Common myeloid progenitor, CD34-positive (primary cell): ENCODE measurements at regions not wholly inside any gene's neighbourhood (a gene's known extent, or its start where the extent isn't known, plus 50 kb on each side); places are given as distances from the start of the nearest gene placed in this dataset.

ENCODE experiments used
- CTCF ChIA-PET: fragments of 350-600 bp; sonication (Branson Sonifier 250); formaldehyde crosslinking; loops from one replicate; lab custom pipeline; 2021; ENCODE audit warnings: antibody characterized with exemption; lab: Charles Lee
- POLR2A ChIA-PET: fragments of 350-600 bp; sonication (Branson Sonifier 250); formaldehyde crosslinking; loops from one replicate; lab custom pipeline; 2021; ENCODE audit warnings: antibody characterized with exemption; lab: Charles Lee
- DNase-seq, 3 donors: peaks; one replicate each; pipeline versions ENCODE4 v3.0.0 to v3.0.0-alpha.2; 2013
- H3K27ac ChIP-seq, 2 experiments: 1 replicate in 1 of 2; 2 replicates in 1 of 2; pipeline ENCODE4 v1.7.0; 2013; ENCODE audit warnings: inconsistent platforms in 2 of 2, low read length in 2 of 2, mild to moderate bottlenecking in 2 of 2, low read depth in 1 of 2, moderate library complexity in 1 of 2; ENCODE audit not compliant: severe bottlenecking in 2 of 2, insufficient read depth in 1 of 2, poor library complexity in 1 of 2
- H3K27me3 ChIP-seq, 5 experiments: replicated peaks in 2 of 5; 1 replicate in 3 of 5; 2 replicates in 2 of 5; pipeline versions ENCODE4 v1.6.1 to v1.7.0; 2013; ENCODE audit warnings: low read length in 4 of 5, mild to moderate bottlenecking in 2 of 5, moderate library complexity in 2 of 5, inconsistent platforms in 1 of 5; ENCODE audit not compliant: insufficient read depth in 5 of 5, control insufficient read depth in 4 of 5
- H3K36me3 ChIP-seq, 4 experiments: 1 replicate in 2 of 4; 2 replicates in 2 of 4; pipeline versions ENCODE4 v1.6.1 to v1.7.0; 2013; ENCODE audit warnings: low read length in 3 of 4, control low read depth in 1 of 4, mild to moderate bottlenecking in 1 of 4; ENCODE audit not compliant: control insufficient read depth in 4 of 4, insufficient read depth in 4 of 4
- H3K4me1 ChIP-seq, 4 experiments: 1 replicate in 3 of 4; 2 replicates in 1 of 4; pipeline versions ENCODE4 v1.6.1 to v1.7.1; 2013; ENCODE audit warnings: low read length in 3 of 4, mild to moderate bottlenecking in 3 of 4, control low read depth in 1 of 4, inconsistent platforms in 1 of 4, moderate library complexity in 1 of 4; ENCODE audit not compliant: control insufficient read depth in 4 of 4, insufficient read depth in 4 of 4; ENCODE audit errors: control extremely low read depth in 1 of 4
- H3K4me3 ChIP-seq, 7 experiments: 1 replicate in 4 of 7; 2 replicates in 3 of 7; pipeline versions ENCODE4 v1.5.1 to v1.7.0; 2013; ENCODE audit warnings: mild to moderate bottlenecking in 7 of 7, low read length in 6 of 7, moderate library complexity in 6 of 7, inconsistent platforms in 2 of 7, low read depth in 2 of 7, control low read depth in 1 of 7; ENCODE audit not compliant: insufficient read depth in 4 of 7, control insufficient read depth in 1 of 7; ENCODE audit errors: extremely low read depth in 1 of 7
- H3K9me3 ChIP-seq, 5 experiments: 1 replicate in 4 of 5; 2 replicates in 1 of 5; pipeline versions ENCODE4 v1.6.1 to v1.7.1; 2013; ENCODE audit warnings: low read length in 4 of 5, mild to moderate bottlenecking in 2 of 5, inconsistent platforms in 1 of 5, low read depth in 1 of 5, moderate library complexity in 1 of 5; ENCODE audit not compliant: control insufficient read depth in 4 of 5, insufficient read depth in 2 of 5; ENCODE audit errors: control extremely low read depth in 1 of 5
- WGBS: methylation state at CpG from one replicate; pipeline ENCODE4 v1.1.5; 2013; ENCODE audit not compliant: insufficient coverage; 5-methylcytosine and 5-hydroxymethylcytosine counted together

DNA sequence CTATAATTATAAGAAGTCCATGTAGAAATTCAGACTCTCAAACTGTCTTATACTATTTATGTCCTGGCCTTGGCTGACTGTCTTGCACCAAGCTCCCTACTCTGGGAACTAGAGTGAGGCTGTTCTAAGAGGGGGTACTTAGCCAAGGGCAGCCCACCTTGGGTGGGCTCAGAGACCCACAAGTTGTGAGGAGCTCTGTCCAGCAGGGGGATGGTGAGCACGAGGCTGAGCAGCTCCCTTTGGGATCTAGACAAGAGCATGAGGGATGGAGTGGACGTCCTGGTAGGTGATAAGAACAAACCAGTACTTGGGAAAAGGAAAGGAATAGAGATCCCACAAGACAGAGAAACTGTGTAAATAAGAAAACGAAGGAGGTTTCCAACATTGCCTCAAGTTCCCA, 127.1 kb upstream of the SLC44A3 start:
- H3K4me3 ChIP-seq, result no peak overlapping the region
- peaks cover 0 to 19% (median 9%) of the 10 kb centered on the region in 5 experiments for H3K27me3 ChIP-seq
- peaks cover 3 to 11% (median 6%) of the 10 kb centered on the region in 5 experiments for H3K9me3 ChIP-seq
- 93% methylated on average over 3 of the region's 3 CpGs for WGBS
- no peak for DNase-seq
- no peak overlapping the region for H3K27ac ChIP-seq
- ChIA-PET CTCF (interaction anchor here (2.0 kb wide), 1 partner anchor 9 kb away, joined by 5 read pairs; no protein-coding TSS in a partner anchor), POLR2A (no interaction called here)
- H3K36me3 ChIP-seq, result no peaks in the 10 kb centered on the region
- H3K4me1 ChIP-seq, result peaks cover 0 to 9% (median 0%) of the 10 kb centered on the region in 4 experiments

DNA sequence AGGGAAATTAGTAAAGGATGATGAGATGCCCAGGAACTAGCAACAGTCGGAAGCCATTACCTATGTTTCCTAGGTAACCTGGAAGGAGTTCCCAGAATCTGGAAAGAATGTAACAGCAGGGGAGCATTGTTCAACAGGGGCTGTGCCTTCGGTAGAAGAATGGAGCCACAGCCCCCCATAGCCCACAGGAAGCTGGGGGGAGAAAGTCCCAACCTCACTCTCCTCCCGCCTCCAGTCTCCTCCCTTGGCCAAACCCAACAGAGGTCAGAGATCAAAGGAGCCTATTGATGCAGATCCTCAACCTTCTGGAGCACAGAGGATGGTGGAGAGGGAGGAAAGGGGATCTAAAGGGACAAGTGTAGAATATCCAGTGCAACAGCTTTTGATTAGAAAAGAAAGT, 131.5 kb upstream of the SLC44A3 start:
- 100% methylated on average over 1 of the region's 3 CpGs for WGBS
- POLR2A ChIA-PET, result no interaction called here
- Histone ChIP-seq H3K36me3 (no peaks in the 10 kb centered on the region), H3K9me3 (peaks cover 3 to 14% (median 6%) of the 10 kb centered on the region in 5 experiments), H3K27me3 (peaks cover 0 to 14% (median 5%) of the 10 kb centered on the region in 5 experiments), H3K4me1 (no peaks in the 10 kb centered on the region), H3K27ac (no peak overlapping the region), H3K4me3 (no peak overlapping the region)
- CTCF ChIA-PET, result interaction anchor here (1.0 kb wide), 1 partner anchor 96 kb away, joined by 3 read pairs; no protein-coding TSS in a partner anchor
- no peak for DNase-seq

DNA sequence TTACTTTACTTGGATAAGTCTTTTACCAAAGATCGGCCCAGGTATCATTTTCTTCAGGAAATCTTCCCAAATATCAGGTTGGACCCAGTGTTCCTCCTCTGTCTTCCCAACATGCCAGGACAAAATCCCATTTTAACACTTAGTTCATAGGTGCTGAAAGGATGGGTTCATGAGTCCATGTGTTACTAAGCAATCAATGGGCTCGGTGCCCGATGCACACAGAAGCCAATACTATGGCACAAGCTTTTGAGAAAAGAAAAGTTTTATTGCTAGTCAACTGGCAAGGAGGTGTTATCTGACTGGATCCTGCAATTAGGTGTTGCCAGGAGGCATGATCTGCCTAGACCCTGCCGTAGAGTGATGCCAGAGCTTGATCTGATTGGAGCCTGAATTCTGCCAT, 133.3 kb upstream of the SLC44A3 start:
- CTCF ChIA-PET, result no interaction called here
- Histone ChIP-seq H3K4me3 (no peak overlapping the region), H3K27me3 (peaks cover 0 to 12% (median 5%) of the 10 kb centered on the region in 5 experiments), H3K36me3 (no peaks in the 10 kb centered on the region), H3K4me1 (no peaks in the 10 kb centered on the region), H3K9me3 (peaks cover 3 to 12% (median 6%) of the 10 kb centered on the region in 5 experiments), H3K27ac (no peak overlapping the region)
- POLR2A ChIA-PET, result no interaction called here
- WGBS, result 100% methylated on average over 4 of the region's 4 CpGs
- DNase-seq, result no peak

DNA sequence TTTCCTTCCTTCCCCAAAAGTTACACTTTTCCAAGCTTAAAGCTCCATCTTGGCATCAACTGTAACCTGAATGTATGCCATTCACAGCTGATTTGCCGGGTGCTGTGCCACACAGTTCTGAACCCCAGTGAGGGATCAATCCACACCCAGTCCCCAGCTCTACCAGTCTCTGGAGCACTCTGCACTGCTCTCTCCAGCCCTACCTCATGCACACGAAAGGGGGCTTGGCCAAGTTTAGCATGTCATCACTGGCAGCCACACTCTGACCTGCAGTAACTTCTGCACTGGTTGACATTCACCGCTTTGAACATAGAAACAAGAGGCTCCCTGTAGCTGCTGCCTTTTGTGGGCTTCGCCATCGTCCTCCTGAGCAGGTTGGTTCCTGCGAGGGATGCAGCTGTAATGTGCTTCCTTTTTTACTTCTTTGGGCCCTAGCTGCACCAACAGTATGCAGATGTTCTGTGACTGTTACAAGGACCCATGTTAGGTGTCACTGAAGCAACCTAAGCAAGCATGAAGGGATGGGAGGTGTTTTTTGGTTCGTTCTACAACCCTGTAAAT, 135.4 kb upstream of the SLC44A3 start:
- DNase-seq, result peak; percentile 13 to 88 (median 78)
- CTCF ChIA-PET, result interaction anchor here (1.2 to 1.4 kb wide), 2 partner anchors 8 to 87 kb away, joined by 3 to 4 read pairs; no protein-coding TSS in a partner anchor
- H3K36me3 ChIP-seq, result no peaks in the 10 kb centered on the region
- peaks cover 0 to 4% (median 2%) of the 10 kb centered on the region in 5 experiments for H3K27me3 ChIP-seq
- POLR2A ChIA-PET, result no interaction called here
- 44% methylated on average over 7 of the region's 7 CpGs for WGBS
- no peaks in the 10 kb centered on the region for H3K4me1 ChIP-seq
- no peak overlapping the region for H3K27ac ChIP-seq
- peaks cover 0 to 6% (median 0%) of the 10 kb centered on the region in 5 experiments for H3K9me3 ChIP-seq
- H3K4me3 ChIP-seq, result no peak overlapping the region

DNA sequence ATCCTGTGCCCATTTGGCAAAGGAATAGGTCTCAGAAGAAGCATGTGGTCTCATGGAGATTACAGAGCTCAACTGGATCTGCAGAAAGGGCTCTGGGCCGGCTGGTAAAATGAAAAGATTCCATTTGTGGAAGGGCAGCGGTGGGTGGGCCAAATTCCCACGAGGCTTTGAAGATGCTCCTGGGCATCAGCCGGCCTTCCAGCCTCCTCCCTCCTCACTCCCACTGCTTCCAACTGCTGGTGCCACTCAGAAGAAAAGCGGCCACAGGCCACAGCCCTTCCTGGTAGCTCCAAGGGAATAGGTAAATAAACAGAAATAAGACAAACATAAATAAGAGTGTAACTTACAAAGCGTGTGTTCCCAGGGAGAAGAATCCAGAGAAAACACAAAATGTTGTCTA, 136.3 kb upstream of the SLC44A3 start:
- WGBS, result 100% methylated on average over 3 of the region's 6 CpGs
- Histone ChIP-seq H3K4me1 (no peaks in the 10 kb centered on the region), H3K27me3 (peaks cover 0 to 3% (median 2%) of the 10 kb centered on the region in 5 experiments), H3K9me3 (peaks cover 0 to 6% (median 0%) of the 10 kb centered on the region in 5 experiments), H3K4me3 (no peak overlapping the region), H3K27ac (no peak overlapping the region), H3K36me3 (no peaks in the 10 kb centered on the region)
- DNase-seq, result no peak
- ChIA-PET CTCF (interaction anchor here (1.2 kb wide), 1 partner anchor 9 kb away, joined by 5 read pairs; no protein-coding TSS in a partner anchor), POLR2A (no interaction called here)

DNA sequence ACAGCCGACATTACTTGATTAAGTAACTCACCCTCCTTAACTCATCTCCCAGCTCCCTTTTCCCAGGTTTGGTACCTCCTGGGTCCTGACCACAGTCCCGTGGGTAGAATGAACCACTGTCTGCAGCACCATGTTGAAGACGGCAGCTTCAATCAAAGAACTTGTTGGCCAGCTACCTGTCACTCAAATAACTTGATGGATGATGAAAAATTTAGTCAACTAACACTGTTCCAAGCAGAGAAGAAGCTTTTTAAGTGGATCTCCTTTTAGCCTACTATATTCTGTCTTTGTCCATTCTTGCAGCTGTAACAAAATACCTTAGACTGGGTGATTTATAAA, 138.4 kb upstream of the F3 start:
- DNase-seq, result no peak
- no peaks in the 10 kb centered on the region for H3K36me3 ChIP-seq
- H3K4me3 ChIP-seq, result no peak overlapping the region
- H3K9me3 ChIP-seq, result no peaks in the 10 kb centered on the region
- no peak overlapping the region for H3K27ac ChIP-seq
- no peaks in the 10 kb centered on the region for H3K27me3 ChIP-seq
- H3K4me1 ChIP-seq, result no peaks in the 10 kb centered on the region
- CTCF ChIA-PET, result interaction anchor here (0.6 to 1.7 kb wide), 4 partner anchors 14 to 159 kb away, joined by 3 to 4 read pairs (median 3); no protein-coding TSS in a partner anchor
- POLR2A ChIA-PET, result no interaction called here
- WGBS, result 40% methylated on average over 2 of the region's 3 CpGs

DNA sequence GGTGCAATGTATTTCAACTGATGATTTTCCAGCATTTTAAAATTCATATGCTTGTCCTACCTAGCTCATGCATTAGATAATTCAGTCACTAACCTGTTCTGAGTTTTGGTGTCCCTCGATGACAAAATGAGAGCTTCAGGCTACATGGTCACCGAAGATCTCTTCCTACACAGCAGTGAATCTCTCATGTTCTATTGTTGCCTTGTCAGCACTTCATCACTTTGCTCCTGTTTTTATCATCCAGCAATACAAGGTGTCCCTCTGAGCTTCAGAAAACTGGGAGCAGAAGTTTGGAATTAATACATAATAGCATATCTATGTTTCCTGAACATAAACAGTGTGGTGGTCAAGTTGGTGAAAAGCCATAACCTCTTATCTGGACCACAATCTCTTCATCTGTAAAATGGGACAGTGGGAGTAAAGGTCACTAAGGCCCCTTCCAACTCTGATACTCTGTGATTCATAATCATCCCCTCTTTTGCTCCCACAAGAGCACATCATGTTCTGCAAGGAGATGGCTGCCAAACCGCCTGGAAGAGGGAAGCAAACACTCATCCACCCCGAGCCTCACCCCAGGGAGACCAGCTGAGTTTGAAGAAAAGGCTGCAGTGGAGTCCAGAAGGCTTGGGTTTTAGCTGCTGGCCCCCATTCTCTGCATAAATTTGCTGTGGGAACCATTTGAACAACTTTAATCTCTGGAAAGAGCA, 137.9 kb upstream of the F3 start:
- CTCF ChIA-PET, result interaction anchor here (0.6 to 1.7 kb wide), 4 partner anchors 13 to 158 kb away, joined by 3 to 4 read pairs (median 3); no protein-coding TSS in a partner anchor
- no peak for DNase-seq

More for the DNA sequence above, 137.9 kb upstream of the F3 start:
- Histone ChIP-seq H3K4me3 (no peak overlapping the region), H3K36me3 (no peaks in the 10 kb centered on the region), H3K9me3 (no peaks in the 10 kb centered on the region), H3K27ac (no peak overlapping the region), H3K27me3 (no peaks in the 10 kb centered on the region), H3K4me1 (no peaks in the 10 kb centered on the region)
- WGBS, result 97% methylated on average over 4 of the region's 4 CpGs
- POLR2A ChIA-PET, result no interaction called here
